ENCODE measurements at regions not wholly inside any gene's neighbourhood (a gene's known extent, or its start where the extent isn't known, plus 50 kb on each side); places are given as distances from the start of the nearest gene placed in this dataset.
"Not testable (repeated sequence)": the region's sequence is repeated elsewhere in the genome, so short reads cannot be mapped to it uniquely, and the experiment has no call there.

DNA sequence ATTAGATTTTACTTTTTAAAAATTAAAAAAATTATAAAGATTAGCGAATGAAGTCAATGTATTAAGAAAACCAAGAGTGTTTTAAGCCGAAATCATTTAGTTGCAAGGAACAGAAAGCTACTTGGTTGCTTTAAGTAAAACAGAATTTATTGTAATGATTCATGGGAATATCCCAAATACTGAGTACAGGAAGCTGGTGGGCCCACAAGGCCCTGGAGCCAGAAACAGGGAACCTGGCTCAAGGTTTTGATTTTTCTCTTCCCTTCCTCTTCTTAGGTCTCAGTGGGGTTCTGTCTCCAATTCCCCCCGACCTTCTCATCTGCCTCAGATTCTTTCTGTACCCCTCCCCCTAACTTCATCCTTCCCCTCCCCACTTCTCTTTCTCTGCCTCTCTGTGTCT, 229.0 kb downstream of the TLE3 start:
- no peak for DNase-seq (ENCODE audit: low spot score)

- DNase-seq (ENCODE audit: low spot score), result no peak
Observed at GRCh38 chr15:69869291-69869690, 228.4 kb downstream of the TLE3 start.

- DNase-seq (ENCODE audit: low spot score), result no peak
Observed at GRCh38 chr15:69869881-69870505, 227.7 kb downstream of the TLE3 start.

DNA sequence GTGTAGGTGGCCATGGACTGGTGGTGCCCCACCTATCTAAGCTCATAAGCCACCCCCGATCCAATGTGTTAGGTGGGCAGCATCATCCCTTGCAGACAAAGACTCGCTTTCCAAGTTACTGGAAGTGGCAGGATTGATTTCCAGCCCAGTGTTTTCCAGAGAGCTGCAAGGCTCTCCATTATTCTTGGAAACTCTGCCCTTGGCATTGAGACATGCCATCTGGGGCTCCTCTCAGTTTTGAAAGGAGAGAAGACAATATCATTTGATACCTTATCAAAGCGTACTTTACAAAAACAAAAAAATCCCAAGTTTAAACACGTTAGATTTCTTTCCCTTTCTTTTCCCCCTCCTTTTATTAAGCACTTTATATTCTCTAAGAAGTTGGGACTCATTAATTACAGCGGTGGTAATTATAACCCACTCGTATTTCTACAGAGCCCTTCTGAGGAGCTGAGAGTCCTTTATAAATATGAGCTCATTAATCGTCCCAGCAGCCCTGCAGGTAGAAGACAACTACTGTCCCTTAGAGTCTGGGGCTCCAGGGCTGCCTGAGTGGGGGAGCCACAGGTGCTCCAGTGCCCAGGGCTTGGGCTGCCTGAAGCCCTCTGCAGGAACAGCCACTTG, 226.1 kb downstream of the TLE3 start:
- no peak for DNase-seq (ENCODE audit: low spot score)

- DNase-seq (ENCODE audit: low spot score), result no peak
Observed at GRCh38 chr15:69873807-69874206, 223.9 kb downstream of the TLE3 start.

DNA sequence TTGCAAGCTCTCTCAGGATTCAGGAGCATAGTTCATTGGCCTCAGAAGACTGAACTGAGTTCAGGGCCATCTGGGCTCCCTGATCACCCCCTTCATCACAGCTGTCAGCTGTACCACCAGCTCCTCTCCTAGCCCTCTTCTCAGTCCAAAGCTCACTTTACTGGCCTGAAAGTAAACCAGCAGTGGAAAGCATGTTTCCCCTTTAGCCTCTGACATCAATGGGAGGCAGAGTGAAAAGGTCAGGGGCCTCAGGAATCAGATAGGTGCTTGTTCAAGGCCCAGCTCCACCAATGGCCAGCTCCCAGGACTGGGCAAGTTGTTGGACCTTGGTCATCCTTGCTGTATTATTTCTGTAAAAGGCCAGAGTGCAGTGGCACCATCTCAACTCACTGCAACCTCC, 223.4 kb downstream of the TLE3 start:
- DNase-seq (ENCODE audit: low spot score), result no peak

- no peak for DNase-seq (ENCODE audit: low spot score)
Observed at GRCh38 chr15:69876064-69876940, 221.4 kb downstream of the TLE3 start.

- DNase-seq (ENCODE audit: low spot score), result not testable (repeated sequence)
Observed at GRCh38 chr15:69879963-69880362, 217.8 kb downstream of the TLE3 start.

- DNase-seq (ENCODE audit: low spot score), result peak; percentile 49
Observed at GRCh38 chr15:69880571-69881301, 217.0 kb downstream of the TLE3 start.

- DNase-seq (ENCODE audit: low spot score), result peak; percentile 44
Observed at GRCh38 chr15:69881302-69881670, 216.4 kb downstream of the TLE3 start.

DNA sequence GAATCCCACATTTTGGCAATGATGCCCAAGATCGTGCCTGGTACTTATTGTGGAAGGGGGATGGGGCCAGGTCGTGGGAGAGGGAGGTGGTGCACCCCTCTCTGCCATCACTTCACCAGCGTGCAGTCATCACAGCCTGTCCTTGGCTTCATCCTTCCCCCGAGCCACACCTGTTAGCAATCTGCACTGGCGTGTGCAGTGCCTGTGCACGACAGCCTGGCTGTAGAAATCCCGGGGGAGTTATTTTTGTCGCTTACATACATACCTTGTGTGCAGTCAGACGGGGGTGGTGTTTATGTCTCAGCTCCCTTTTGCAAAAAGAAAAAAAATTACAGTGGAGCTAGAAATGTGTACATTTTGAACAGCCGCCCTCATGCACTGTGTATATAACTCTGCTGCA, 216.0 kb downstream of the TLE3 start:
- DNase-seq (ENCODE audit: low spot score), result peak; percentile 79

DNA sequence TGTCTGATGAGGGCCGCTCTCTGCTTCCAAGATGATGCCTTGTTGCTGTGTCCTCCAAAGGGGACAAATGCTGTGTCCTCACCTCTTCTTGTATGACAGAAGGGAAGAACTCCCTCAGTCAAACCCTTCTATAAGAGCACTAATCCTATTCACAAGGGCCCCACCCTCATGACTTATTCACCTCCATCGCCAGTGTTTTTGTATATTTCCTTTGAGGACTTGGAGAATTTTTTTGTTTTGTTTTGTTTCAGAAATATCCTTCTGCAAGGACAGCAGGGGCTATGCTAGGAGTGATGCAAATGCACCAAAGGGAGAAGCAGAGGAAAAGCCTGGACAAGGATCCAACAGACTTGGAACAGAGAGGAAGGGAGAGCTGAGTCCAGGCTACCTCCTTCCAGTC, 214.4 kb downstream of the TLE3 start:
- DNase-seq (ENCODE audit: low spot score), result no peak

GRCh38 chr15:69885173-69885955, 212.4 kb downstream of the TLE3 start:
- DNase-seq (ENCODE audit: low spot score), result no peak

DNA sequence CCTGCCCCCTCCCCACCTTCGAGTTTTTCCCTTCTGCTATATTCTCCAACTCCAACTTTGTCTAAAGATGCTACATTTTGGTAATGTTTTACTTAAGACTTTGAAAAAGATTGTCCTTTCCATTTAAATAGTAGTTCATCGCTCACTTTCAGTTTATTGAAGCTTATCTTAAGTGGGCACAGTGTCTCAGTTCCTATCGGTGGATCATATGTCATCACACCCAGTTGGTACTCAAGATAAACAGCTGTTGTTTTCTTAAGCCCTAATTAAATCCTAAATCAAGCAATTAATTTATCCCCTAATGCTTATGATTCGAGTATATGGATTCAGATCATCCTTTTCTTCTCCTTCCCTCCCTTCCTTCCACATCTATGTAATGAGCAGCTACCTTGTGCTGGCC, 210.7 kb downstream of the TLE3 start:
- no peak for DNase-seq (ENCODE audit: low spot score)

DNA sequence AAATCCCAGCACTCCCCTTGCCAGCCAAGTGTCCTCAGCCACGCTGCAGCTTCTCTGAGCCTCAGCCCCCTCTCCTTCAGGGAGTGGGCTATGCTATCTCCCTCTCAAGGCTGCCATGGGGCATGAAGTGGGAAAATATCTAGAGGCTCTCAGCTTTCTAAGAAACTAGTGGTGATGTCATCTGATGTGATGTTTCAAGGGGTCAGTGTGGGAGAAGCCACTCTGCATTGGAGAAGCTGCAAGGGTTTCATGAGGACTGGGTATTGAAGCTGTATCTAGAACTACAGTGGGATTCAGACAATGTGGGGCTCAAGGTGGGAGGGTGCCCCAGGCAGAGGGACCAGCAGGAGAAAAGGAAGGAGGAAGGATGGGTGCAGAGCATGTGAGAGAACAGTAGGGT, 210.2 kb downstream of the TLE3 start:
- no peak for DNase-seq (ENCODE audit: low spot score)

DNA sequence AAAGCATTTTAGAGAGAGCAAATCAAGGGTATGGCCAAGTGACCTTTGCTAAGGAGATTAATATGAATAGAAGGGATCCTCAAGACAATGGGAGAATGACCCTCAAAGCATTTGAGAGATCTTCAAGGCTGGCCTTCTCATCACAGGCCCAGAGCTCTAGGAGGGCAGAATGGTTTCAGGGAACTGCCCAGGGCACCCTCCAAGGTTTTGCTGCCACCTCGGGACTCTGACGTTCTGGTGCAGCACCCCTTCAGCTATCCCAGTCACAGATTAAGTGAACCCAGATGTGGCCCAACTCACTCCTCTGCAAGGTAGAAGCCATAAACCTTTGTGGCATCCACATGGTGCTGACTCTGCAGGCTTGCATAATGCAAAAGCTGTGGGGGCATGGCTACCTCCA, 209.3 kb downstream of the TLE3 start:
- no peak for DNase-seq (ENCODE audit: low spot score)

DNA sequence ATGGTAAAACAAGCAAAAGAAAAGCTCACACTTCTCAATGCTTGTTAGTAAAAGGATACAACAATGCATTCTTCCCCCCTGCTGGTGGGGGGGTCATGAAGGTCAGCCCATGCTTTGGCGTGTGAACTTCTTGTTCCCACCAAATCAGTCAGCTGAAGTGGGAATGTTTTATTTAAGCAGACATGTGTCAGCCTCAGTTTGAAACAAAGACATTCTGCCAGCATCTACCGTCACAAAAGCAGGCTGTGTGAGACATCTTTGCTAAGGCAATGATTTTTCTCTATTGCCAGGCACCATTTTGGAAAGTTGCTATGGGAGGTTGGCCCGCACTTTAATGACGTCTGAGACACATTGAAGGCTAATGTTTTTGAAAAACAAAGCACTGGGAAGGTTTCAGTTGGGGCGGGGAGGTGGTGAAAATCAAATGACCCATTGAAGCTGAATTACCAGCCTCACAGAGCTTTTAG, 206.6 kb downstream of the TLE3 start:
- no peak for DNase-seq (ENCODE audit: low spot score)

- no peak for DNase-seq (ENCODE audit: low spot score)
Observed at GRCh38 chr15:69891606-69892005, 206.1 kb downstream of the TLE3 start.

GRCh38 chr15:69892351-69892750, 205.4 kb downstream of the TLE3 start:
- DNase-seq (ENCODE audit: low spot score), result no peak

DNA sequence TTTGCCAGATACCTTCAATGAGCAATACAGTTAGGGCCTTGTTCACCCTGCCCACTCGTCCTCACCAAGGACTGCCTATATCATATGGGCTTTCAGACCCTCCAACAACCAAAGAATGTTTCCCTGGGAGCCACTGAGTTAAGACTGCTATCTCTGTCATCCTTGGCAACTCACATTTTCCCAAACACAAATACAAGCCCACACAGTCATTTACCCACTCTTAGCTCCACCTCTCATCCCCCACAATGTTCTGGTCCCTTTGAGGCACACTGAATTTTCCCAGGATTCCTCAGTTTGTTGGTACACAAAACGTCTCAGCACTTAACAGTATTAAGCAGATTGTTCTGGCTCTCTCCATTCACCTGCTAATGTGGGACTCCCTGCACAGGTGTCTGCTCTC, 204.6 kb downstream of the TLE3 start:
- no peak for DNase-seq (ENCODE audit: low spot score)

- DNase-seq (ENCODE audit: low spot score), result no peak
Observed at GRCh38 chr15:69893863-69894262, 203.9 kb downstream of the TLE3 start.

GRCh38 chr15:69895202-69895601, 202.5 kb downstream of the TLE3 start:
- DNase-seq (ENCODE audit: low spot score), result no peak
